Fibroblast of skin of left quadriceps (primary cell): ENCODE measurements at regions not wholly inside any gene's neighbourhood (a gene's known extent, or its start where the extent isn't known, plus 50 kb on each side); places are given as distances from the start of the nearest gene placed in this dataset.

Experiments
- DNase-seq, 2 experiments: peaks; one replicate each; pipeline ENCODE4 v3.0.0-alpha.2; 2013; ENCODE audit warnings: low read depth in 2 of 2

- DNase-seq: no peak
These were observed 241.5 kb downstream of the LTN1 start for GRCh38 chr21:28751176-28751575.

GRCh38 chr21:28750565-28750964, 242.1 kb downstream of the LTN1 start:
- no peak for DNase-seq

GRCh38 chr21:28749536-28749935, 243.1 kb downstream of the LTN1 start:
- no peak for DNase-seq

- no peak for DNase-seq
These were observed 245.2 kb downstream of the LTN1 start for GRCh38 chr21:28747464-28747863.

DNA sequence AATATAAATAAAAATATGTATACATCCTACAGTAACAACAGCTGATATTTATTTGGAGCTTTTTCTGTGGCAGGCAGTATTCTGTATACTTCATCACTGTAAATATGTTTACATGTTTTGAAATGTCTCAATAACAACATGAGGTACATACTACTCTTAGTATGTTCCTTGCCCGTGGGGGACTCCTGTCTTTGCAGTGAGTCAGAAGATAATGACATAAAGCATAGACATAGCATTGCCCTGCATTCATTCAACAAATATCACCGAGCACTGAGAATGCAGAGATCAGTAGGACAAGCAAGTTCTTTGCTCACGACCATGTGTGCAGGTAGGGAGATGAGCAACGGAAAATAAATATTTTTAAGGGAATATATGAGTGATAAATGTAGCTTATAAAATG, 246.5 kb downstream of the LTN1 start:
- no peak for DNase-seq

- peak; percentile 72 for DNase-seq
These were observed 247.3 kb downstream of the LTN1 start for GRCh38 chr21:28745131-28746016.

DNA sequence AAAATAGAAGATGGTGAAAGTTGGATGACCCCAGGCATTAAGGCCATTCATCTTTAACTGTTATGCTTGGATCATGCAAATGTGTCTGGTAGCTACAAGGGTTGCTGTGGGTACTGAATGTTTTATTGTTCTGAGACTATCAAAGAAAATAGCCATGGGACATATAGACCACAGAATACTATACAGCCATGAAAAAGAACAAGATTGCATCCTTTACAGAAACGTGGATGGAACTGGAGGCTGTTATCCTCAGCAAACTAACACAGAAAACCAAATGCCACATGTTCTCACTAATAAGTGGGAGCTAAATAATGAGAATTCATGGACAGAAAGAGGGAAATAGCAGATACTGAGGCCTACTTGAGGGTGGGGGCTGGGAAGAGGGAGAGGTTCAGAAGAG, 249.0 kb downstream of the LTN1 start:
- no peak for DNase-seq

- DNase-seq: peak; percentile 56 to 61
These were observed 250.2 kb downstream of the LTN1 start for GRCh38 chr21:28742527-28742926.

DNA sequence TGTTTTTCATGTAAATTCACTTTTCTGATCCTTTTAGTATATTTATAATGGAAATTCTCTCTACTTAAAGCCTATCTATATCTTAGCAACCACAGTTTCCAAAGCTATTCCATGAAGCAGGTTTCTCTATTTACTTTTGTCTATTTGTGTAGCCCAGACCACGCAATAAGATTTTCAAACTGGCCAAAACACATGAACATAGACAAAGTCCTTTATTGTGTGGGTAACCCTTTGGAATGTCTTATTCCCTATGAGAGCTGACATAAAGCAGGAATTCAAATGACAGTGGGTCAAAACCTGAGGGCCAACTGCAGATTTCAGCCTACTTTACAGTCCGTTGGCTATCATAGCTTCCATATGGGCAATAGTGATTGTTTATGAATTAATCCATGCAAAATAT, 252.6 kb downstream of the LTN1 start:
- DNase-seq: no peak

GRCh38 chr21:28738882-28739281, 253.8 kb downstream of the LTN1 start:
- no peak for DNase-seq

- no peak for DNase-seq
These were observed 254.3 kb downstream of the LTN1 start for GRCh38 chr21:28738420-28738704.

DNA sequence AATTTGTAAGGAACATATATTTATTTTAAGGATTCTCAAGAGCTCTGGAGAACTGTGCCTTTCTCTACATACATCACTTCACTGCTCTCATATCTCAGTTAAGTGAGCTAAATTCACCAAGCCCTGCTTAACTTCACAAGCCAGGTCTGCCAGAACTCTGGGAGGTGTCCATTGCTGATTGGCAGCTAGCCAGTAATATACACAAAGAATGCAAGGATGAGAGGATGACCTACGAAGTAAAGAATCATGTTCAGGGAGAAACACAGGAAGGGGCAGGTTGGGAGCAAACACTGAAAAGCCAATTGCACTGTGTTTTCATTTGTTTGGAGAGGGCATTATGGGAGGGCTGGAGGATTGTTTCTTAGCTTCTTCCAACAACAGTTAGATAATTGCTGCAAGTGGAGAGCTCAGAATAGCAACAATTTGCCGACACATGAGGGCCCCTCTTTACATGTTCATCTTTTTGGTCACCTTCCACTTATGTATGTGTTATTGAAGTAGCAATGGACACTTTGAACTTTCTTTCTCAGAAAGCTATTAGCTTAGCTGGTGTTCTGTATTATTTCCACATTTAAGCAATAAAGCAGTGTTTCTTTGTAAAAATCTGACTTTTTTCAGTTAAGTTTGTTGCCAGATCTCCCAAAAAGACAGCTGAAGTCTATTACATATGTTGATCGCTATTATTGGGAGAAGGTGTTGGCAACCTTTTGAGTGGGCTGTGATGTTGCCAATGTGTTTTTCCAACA, 254.8 kb downstream of the LTN1 start:
- DNase-seq: no peak

DNA sequence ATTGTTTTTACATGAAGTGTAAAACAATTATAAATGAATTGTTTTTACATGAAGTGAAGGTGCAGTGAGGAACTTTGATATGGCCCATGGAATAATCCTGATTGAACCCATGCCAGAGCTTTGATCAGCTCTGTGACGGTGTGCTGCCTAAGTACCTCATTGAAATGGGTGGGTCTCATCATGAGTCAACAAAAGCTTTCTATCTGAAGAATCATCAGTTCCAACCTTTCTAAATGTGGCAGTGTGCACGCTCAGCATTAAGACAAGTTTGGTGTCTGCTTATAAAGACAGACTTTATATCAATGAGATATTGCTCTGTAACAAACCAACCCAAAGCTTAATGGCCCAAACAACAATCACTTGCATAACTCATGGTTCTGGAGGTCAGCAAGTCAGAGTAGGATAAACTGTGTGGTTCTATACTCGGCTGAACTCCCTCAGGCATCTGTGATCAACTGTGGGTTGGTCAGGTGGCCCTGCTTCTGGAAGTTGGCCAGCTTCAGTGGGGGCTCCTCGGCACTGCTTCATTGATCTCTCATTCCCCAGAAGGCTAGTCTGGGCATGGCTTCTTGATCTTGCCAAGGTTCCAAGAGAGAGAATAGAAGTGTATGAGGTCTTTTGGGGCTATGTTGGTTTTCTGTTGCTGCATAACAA, 258.0 kb downstream of the LTN1 start:
- no peak for DNase-seq

DNA sequence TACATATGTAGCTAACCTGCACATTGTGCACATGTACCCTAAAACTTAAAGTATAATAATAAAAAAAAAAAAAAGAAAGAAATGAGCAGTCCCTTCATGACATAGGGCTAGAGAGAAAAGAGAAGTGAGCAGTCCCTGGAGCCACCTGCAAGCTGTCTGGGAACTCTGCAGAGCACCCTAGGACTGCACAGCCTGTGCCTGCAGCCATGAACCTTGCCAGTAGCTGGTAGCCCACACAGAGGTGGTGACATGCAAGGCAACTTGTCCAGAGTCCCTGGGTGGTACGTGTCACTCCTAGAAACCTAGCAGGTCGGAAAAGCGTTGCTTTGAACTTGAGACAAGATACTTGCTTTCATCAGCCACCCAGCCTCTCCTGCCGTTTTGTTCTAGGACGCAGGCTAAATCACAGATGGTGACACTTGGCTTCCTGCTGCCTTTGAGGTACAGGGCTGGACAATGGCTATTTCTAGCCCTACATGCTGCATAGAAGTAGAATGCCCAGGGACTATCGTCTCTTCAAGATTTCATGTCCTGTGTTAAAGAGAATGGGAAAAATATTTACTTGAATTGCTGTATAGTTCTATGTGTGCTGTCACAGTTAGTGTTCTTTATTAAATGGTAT, 260.9 kb downstream of the LTN1 start:
- DNase-seq: no peak

GRCh38 chr21:28729887-28730286, 262.8 kb downstream of the LTN1 start:
- DNase-seq: no peak

DNA sequence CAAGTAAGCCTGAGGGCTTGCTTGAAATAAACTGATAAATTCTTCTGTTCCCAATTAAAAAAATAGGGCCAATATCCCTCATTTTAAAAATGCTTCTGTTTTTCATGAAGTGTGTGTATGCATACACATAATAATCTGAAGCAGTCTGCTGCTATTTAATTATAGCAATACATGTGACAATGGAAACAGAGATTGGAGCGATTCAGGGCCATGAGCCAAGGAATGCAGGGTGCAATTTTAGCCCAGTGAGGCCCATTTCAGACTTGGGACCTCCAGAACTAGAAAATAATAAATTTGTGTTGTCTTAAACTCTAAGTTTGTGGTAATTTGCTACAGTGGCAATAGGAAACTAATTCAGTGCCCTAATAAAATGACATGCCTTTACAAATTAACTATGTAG, 264.9 kb downstream of the LTN1 start:
- DNase-seq: no peak

GRCh38 chr21:28725396-28725795, 267.3 kb downstream of the LTN1 start:
- DNase-seq: no peak

- DNase-seq: no peak
These were observed 269.0 kb downstream of the LTN1 start for GRCh38 chr21:28723646-28724045.

DNA sequence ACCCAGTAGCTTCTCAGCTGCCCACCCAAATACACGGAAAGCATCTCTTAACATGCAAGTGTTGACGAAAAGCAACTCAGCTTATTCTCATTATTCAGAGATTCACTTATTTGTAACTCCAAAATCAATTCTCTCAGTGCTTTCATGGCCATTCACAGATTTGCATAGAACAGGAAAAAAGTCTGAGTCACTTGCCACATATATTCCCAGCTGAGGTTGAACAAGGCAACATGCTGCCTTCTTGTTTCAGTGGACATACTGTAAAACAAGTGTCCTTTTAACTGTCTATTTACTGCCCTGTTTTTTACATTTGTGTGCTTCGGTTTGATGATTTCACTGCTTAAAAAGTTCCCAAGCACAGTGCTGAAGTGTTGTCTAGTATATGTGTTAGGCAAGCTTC, 273.0 kb downstream of the LTN1 start:
- DNase-seq: no peak

- peak; percentile 88 for DNase-seq
These were observed 277.8 kb downstream of the LTN1 start for GRCh38 chr21:28714777-28715464.

DNA sequence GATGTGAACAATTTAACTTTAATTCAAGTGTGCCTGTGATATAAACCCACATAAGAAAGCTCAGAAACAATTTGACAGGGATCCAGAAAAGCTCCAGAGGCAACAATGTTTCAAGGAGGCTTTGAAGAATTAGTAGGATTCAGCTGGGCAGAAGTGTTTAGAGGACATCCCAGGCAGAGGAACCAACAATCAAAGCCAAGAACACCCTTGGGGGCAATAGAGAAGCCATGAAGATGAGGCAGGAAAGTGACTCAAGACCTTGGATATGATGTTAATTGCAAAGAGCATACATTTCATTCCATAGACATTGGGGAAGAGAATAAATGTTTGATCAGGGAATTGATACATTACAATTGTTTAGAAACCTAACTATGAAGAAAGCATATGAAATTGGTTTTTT, 280.3 kb downstream of the LTN1 start:
- peak in 1 of 2 experiments; percentile 17 for DNase-seq

DNA sequence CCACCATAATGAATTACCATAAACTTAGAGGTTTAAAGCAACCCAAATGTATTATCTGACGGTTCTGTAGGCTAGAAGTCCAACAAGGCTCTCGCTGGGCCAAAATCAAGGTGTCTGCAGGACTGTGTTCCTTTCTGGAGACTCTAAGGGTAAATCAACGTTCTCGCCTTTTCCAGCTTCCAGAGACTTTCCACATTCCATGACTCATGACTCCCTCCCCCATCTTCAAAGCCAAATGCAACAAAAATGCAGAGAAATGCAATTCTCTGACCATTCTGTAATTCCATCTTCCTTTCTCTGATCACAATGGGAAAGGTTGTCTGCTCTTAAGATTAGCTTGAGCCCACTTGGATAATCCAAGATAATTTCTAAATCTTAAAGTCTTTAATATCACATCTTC, 287.1 kb downstream of the LTN1 start:
- no peak for DNase-seq
